HCT116 (cell line): ENCODE measurements at regions not wholly inside any gene's neighbourhood (a gene's known extent, or its start where the extent isn't known, plus 50 kb on each side); places are given as distances from the start of the nearest gene placed in this dataset.

Experiments
- ATAC-seq: fragments of 200-7000 bp; cut with Tn5 transposase; 2 replicates; pipeline ENCODE4 v1.9.1; 2020; ENCODE audit warnings: mild to moderate bottlenecking, moderate library complexity
- BruUV-seq: library from RNA; stranded (reverse); fragments of 400-500 nt; replicated peaks from 2 replicates; lab custom pipeline; 2021; lab: Mats Ljungman, UMichigan
- CTCF ChIA-PET: fragments of 300-600 bp; sonication (Branson Sonifier 250); formaldehyde crosslinking; loops from one replicate; lab custom pipeline; 2021; ENCODE audit warnings: antibody characterized with exemption; lab: Charles Lee
- POLR2A ChIA-PET: fragments of 300-600, 350-600 bp; sonication (Branson Sonifier 250); formaldehyde crosslinking; loops from one replicate; lab custom pipeline; 2021; ENCODE audit warnings: antibody characterized with exemption; lab: Charles Lee
- RAD21 ChIA-PET, 2 experiments: fragments of 300-600 bp; sonication (Branson Sonifier 250); formaldehyde crosslinking; loops; one replicate each; lab custom pipeline; 2023; ENCODE audit warnings: low total read pairs in 2 of 2; ENCODE audit not compliant: uncharacterized antibody in 2 of 2, unreplicated experiment in 2 of 2, low non-redundant PET in 1 of 2; lab: Charles Lee
- DNase-seq: peaks from one replicate; pipeline ENCODE4 v3.0.0-alpha.2; 2010; ENCODE audit warnings: low read depth, low spot score
- H2AFZ ChIP-seq: fragments of 200-600 bp; shearing (Covaris generic), sonication (generic); 2 replicates; pipeline ENCODE4 v1.6.1; 2017; ENCODE audit warnings: low read depth, mixed run types, mixed read lengths, antibody characterized with exemption, low read length; ENCODE audit not compliant: poor library complexity, severe bottlenecking
- H3K27ac ChIP-seq: 2 replicates; pipeline ENCODE4 v1.5.1; 2012; ENCODE audit warnings: low read depth, low read length
- H3K27me3 ChIP-seq: fragments of 200-600 bp; sonication (generic); 2 replicates; pipeline ENCODE4 v1.6.1; 2016; ENCODE audit warnings: mixed run types, low read length, mixed read lengths; ENCODE audit not compliant: insufficient read depth
- H3K36me3 ChIP-seq, 2 experiments: fragments of 200-500 bp in 1 of 2; fragments of 200-600 bp in 1 of 2; sonication (Bioruptor generic) in 1 of 2; sonication (generic) in 1 of 2; 2 replicates each; pipeline versions ENCODE4 v1.5.1 to v1.6.1; 2014 to 2016; ENCODE audit warnings: low read length in 2 of 2, inconsistent platforms in 1 of 2, mixed read lengths in 1 of 2, mixed run types in 1 of 2; ENCODE audit not compliant: insufficient read depth in 2 of 2, control insufficient read depth in 1 of 2
- H3K4me1 ChIP-seq, 2 experiments: fragments of 200-600 bp in 1 of 2; sonication (generic) in 1 of 2; 2 replicates each; pipeline versions ENCODE4 v1.5.1 to v1.6.1; 2012 to 2017; ENCODE audit warnings: low read length in 2 of 2, inconsistent platforms in 1 of 2, mild to moderate bottlenecking in 1 of 2, mixed read lengths in 1 of 2, mixed run types in 1 of 2, moderate library complexity in 1 of 2; ENCODE audit not compliant: insufficient read depth in 2 of 2, control insufficient read depth in 1 of 2
- H3K4me2 ChIP-seq: fragments of 200-600 bp; sonication (generic); 2 replicates; pipeline ENCODE4 v1.6.1; 2017; ENCODE audit warnings: mixed run types, low read length, mixed read lengths
- H3K4me3 ChIP-seq, 2 experiments: fragments of 200-600 bp in 1 of 2; sonication (generic) in 1 of 2; replicated peaks in 1 of 2; 2 replicates each; pipeline ENCODE4 v1.5.1; 2011 to 2016; ENCODE audit warnings: low read length in 2 of 2, control low read depth in 1 of 2, low read depth in 1 of 2, mild to moderate bottlenecking in 1 of 2, mixed read lengths in 1 of 2, mixed run types in 1 of 2
- H3K79me2 ChIP-seq: fragments of 200-600 bp; sonication (generic); 2 replicates; pipeline ENCODE4 v1.6.1; 2017; ENCODE audit warnings: mild to moderate bottlenecking, mixed run types, low read length, moderate library complexity, mixed read lengths; ENCODE audit not compliant: insufficient read depth
- H3K9ac ChIP-seq: fragments of 200-600 bp; sonication (generic); 2 replicates; pipeline ENCODE4 v1.6.1; 2016; ENCODE audit warnings: low read length, mixed read lengths
- H3K9me2 ChIP-seq: fragments of 200-600 bp; sonication (generic), shearing (Covaris generic); 2 replicates; pipeline ENCODE4 v1.6.1; 2017; ENCODE audit warnings: mixed run types, mild to moderate bottlenecking, moderate library complexity; ENCODE audit not compliant: insufficient read depth
- H3K9me3 ChIP-seq, 2 experiments: fragments of 200-500 bp in 1 of 2; fragments of 200-600 bp in 1 of 2; sonication (Bioruptor generic) in 1 of 2; sonication (generic) in 1 of 2; 2 replicates each; pipeline ENCODE4 v1.6.1; 2014 to 2017; ENCODE audit warnings: low read length in 2 of 2, mixed read lengths in 2 of 2, inconsistent platforms in 1 of 2, low read depth in 1 of 2, mild to moderate bottlenecking in 1 of 2, mixed run types in 1 of 2, moderate library complexity in 1 of 2; ENCODE audit not compliant: control insufficient read depth in 1 of 2, insufficient read depth in 1 of 2
- H4K20me1 ChIP-seq: fragments of 200-600 bp; sonication (generic), shearing (Covaris generic); 2 replicates; pipeline ENCODE4 v1.6.1; 2017; ENCODE audit warnings: mixed run types, mild to moderate bottlenecking, moderate library complexity; ENCODE audit not compliant: insufficient read depth
- CBX3 ChIP-seq: IDR thresholded peaks from 2 replicates; pipeline ENCODE4 v1.6.1; 2012; ENCODE audit warnings: low read depth
- CEBPB ChIP-seq: IDR thresholded peaks from 2 replicates; pipeline ENCODE4 v1.6.1; 2012; ENCODE audit warnings: low read depth
- EGR1 ChIP-seq: IDR thresholded peaks from 2 replicates; pipeline ENCODE4 v1.6.1; 2012; ENCODE audit warnings: low read depth
- ELF1 ChIP-seq: IDR thresholded peaks from 2 replicates; pipeline ENCODE4 v1.6.1; 2012; ENCODE audit warnings: low read depth, borderline replicate concordance
- EZH2 ChIP-seq: fragments of 200-600 bp; sonication (generic); IDR thresholded peaks from 2 replicates; pipeline ENCODE4 v1.6.1; 2017; ENCODE audit warnings: antibody characterized with exemption, mixed run types
- JUND ChIP-seq: IDR thresholded peaks from 2 replicates; pipeline ENCODE4 v1.6.1; 2012
- POLR2A ChIP-seq: IDR thresholded peaks from 2 replicates; pipeline ENCODE4 v1.7.0; 2011; ENCODE audit warnings: borderline replicate concordance; ENCODE audit not compliant: insufficient read depth, insufficient read length; ENCODE audit errors: extremely low read depth
- POLR2AphosphoS5 ChIP-seq: IDR thresholded peaks from 2 replicates; pipeline ENCODE4 v1.6.1; 2011; ENCODE audit warnings: mild to moderate bottlenecking, low read depth, low read length, moderate library complexity
- RAD21 ChIP-seq: IDR thresholded peaks from 2 replicates; pipeline ENCODE4 v1.6.1; 2012; ENCODE audit warnings: low read depth, mild to moderate bottlenecking
- SIN3A ChIP-seq: IDR thresholded peaks from 2 replicates; pipeline ENCODE4 v1.6.1; 2012; ENCODE audit warnings: low read depth
- SP1 ChIP-seq: IDR thresholded peaks from 2 replicates; pipeline ENCODE4 v1.6.1; 2012; ENCODE audit warnings: low read depth
- SRF ChIP-seq: IDR thresholded peaks from 2 replicates; pipeline ENCODE4 v1.6.1; 2012; ENCODE audit warnings: low read depth
- TCF7L2 ChIP-seq: IDR thresholded peaks from 2 replicates; pipeline ENCODE4 v1.7.0; 2011; ENCODE audit warnings: borderline replicate concordance, inconsistent platforms; ENCODE audit not compliant: insufficient read depth, insufficient read length; ENCODE audit errors: extremely low read depth
- intact Hi-C: fragments of 100-400 bp; cut with micrococcal nuclease; formaldehyde crosslinking; loops from 2 replicates; pipeline ENCODE4 v1.10.0; 2022
- TF ChIP-seq, protein P1 (sequence below): IDR thresholded peaks from 2 replicates; pipeline ENCODE4 v1.6.1; 2012; ENCODE audit warnings: low read depth
- TF ChIP-seq, protein P2 (sequence below): IDR thresholded peaks from 2 replicates; pipeline ENCODE4 v1.6.1; 2012
- TF ChIP-seq, protein P3 (sequence below), 3 experiments: fragments of 200-600 bp in 1 of 3; sonication (generic) in 1 of 3; IDR thresholded peaks in 2 of 3; conservative IDR thresholded peaks in 1 of 3; 2 replicates each; pipeline ENCODE4 v1.5.1; 2012 to 2017; ENCODE audit warnings: low read depth in 2 of 3, low read length in 2 of 3, antibody characterized with exemption in 1 of 3, borderline replicate concordance in 1 of 3, control low read depth in 1 of 3, mild to moderate bottlenecking in 1 of 3, mixed read lengths in 1 of 3, mixed run types in 1 of 3, moderate library complexity in 1 of 3; ENCODE audit not compliant: insufficient read depth in 1 of 3
- TF ChIP-seq, protein P4 (sequence below): IDR thresholded peaks from 2 replicates; pipeline ENCODE4 v1.6.1; 2011; ENCODE audit warnings: mild to moderate bottlenecking, low read length, moderate library complexity; ENCODE audit not compliant: insufficient replicate concordance; ENCODE audit errors: extremely low read depth

DNA sequence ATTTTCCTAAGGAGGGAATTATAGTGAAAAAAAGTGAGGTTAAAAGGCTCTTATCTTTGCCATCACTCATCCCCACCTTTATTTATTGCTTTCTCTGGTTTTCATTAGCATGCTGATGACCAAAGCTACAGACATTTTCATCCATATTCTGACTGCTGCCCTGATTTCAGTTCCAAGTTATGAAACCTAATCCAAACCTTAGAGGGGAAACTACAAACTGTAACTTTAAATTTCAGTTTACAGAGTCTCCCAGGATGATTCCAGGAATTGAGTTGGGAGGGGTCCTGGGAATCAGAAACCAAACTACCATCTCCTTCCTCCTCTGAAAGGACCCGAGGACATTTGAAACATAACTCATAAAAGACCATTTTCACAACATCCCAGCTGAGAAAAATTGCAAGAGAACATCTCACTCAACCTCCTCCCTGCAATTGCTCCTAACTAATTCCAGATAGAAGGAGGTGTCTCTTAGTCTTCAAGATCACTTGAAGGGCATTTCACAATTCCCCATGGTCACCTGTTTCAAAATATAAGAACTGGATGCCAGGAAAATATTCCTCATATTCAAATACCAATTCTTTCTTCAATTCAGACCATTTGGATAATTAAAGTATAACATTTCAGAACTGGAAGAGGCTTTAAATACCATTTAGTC lies 520.6 kb downstream of the TNS1 start:
- DNase-seq (no peak), ATAC-seq (no peak)
- BruUV-seq: no TSS peak
- no peaks in the 10 kb centered on the region for H3K9me3 ChIP-seq
- no peak overlapping the region for H3K4me2 ChIP-seq
- no peaks in the 10 kb centered on the region for H4K20me1 ChIP-seq
- H3K27me3 ChIP-seq: peaks cover 29% of the 10 kb centered on the region
- no peak overlapping the region for H3K9ac ChIP-seq
- POLR2A ChIA-PET: no interaction called here
- no peak overlapping the region for H3K4me3 ChIP-seq
- H3K9me2 ChIP-seq: no peaks in the 10 kb centered on the region
- H3K36me3 ChIP-seq: no peaks in the 10 kb centered on the region
- RAD21 ChIA-PET: no interaction called here
- intact Hi-C loops: no loop called here
- TF ChIP-seq CBX3 (no peak), EGR1 (no peak), EZH2 (no peak), RAD21 (no peak), SP1 (no peak), POLR2A (no peak), CEBPB (no peak), TCF7L2 (no peak), SIN3A (no peak), POLR2AphosphoS5 (no peak), ELF1 (no peak), SRF (no peak), JUND (no peak)
- TF ChIP-seq, protein P1, sequence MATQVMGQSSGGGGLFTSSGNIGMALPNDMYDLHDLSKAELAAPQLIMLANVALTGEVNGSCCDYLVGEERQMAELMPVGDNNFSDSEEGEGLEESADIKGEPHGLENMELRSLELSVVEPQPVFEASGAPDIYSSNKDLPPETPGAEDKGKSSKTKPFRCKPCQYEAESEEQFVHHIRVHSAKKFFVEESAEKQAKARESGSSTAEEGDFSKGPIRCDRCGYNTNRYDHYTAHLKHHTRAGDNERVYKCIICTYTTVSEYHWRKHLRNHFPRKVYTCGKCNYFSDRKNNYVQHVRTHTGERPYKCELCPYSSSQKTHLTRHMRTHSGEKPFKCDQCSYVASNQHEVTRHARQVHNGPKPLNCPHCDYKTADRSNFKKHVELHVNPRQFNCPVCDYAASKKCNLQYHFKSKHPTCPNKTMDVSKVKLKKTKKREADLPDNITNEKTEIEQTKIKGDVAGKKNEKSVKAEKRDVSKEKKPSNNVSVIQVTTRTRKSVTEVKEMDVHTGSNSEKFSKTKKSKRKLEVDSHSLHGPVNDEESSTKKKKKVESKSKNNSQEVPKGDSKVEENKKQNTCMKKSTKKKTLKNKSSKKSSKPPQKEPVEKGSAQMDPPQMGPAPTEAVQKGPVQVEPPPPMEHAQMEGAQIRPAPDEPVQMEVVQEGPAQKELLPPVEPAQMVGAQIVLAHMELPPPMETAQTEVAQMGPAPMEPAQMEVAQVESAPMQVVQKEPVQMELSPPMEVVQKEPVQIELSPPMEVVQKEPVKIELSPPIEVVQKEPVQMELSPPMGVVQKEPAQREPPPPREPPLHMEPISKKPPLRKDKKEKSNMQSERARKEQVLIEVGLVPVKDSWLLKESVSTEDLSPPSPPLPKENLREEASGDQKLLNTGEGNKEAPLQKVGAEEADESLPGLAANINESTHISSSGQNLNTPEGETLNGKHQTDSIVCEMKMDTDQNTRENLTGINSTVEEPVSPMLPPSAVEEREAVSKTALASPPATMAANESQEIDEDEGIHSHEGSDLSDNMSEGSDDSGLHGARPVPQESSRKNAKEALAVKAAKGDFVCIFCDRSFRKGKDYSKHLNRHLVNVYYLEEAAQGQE: no peak
- TF ChIP-seq, protein P2, sequence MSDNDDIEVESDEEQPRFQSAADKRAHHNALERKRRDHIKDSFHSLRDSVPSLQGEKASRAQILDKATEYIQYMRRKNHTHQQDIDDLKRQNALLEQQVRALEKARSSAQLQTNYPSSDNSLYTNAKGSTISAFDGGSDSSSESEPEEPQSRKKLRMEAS: no peak
- TF ChIP-seq, protein P3, sequence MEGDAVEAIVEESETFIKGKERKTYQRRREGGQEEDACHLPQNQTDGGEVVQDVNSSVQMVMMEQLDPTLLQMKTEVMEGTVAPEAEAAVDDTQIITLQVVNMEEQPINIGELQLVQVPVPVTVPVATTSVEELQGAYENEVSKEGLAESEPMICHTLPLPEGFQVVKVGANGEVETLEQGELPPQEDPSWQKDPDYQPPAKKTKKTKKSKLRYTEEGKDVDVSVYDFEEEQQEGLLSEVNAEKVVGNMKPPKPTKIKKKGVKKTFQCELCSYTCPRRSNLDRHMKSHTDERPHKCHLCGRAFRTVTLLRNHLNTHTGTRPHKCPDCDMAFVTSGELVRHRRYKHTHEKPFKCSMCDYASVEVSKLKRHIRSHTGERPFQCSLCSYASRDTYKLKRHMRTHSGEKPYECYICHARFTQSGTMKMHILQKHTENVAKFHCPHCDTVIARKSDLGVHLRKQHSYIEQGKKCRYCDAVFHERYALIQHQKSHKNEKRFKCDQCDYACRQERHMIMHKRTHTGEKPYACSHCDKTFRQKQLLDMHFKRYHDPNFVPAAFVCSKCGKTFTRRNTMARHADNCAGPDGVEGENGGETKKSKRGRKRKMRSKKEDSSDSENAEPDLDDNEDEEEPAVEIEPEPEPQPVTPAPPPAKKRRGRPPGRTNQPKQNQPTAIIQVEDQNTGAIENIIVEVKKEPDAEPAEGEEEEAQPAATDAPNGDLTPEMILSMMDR (IDR thresholded peaks at IDR 0.05 in 2 of 3, conservative IDR thresholded peaks at IDR 0.05 in 1 of 3; ENCODE audit: borderline replicate concordance in 1 of 3, insufficient read depth in 1 of 3, low read depth in 2 of 3, low read length in 2 of 3): no peak
- TF ChIP-seq, protein P4, sequence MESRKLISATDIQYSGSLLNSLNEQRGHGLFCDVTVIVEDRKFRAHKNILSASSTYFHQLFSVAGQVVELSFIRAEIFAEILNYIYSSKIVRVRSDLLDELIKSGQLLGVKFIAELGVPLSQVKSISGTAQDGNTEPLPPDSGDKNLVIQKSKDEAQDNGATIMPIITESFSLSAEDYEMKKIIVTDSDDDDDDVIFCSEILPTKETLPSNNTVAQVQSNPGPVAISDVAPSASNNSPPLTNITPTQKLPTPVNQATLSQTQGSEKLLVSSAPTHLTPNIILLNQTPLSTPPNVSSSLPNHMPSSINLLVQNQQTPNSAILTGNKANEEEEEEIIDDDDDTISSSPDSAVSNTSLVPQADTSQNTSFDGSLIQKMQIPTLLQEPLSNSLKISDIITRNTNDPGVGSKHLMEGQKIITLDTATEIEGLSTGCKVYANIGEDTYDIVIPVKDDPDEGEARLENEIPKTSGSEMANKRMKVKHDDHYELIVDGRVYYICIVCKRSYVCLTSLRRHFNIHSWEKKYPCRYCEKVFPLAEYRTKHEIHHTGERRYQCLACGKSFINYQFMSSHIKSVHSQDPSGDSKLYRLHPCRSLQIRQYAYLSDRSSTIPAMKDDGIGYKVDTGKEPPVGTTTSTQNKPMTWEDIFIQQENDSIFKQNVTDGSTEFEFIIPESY: no peak
- no peaks in the 10 kb centered on the region for H3K4me1 ChIP-seq
- CTCF ChIA-PET: no interaction called here
- H2AFZ ChIP-seq: no peak overlapping the region
- H3K79me2 ChIP-seq: no peaks in the 10 kb centered on the region
- no peak overlapping the region for H3K27ac ChIP-seq
